GM12878 (cell line): ENCODE measurements at regions not wholly inside any gene's neighbourhood (a gene's known extent, or its start where the extent isn't known, plus 50 kb on each side); places are given as distances from the start of the nearest gene placed in this dataset.

Experiments
- CEBPB ChIP-seq, 2 experiments: fragments of 150-350 bp in 1 of 2; IDR thresholded peaks; 2 replicates each; pipeline ENCODE4 v1.6.1; 2012 to 2014; ENCODE audit warnings: low read depth in 2 of 2, low read length in 2 of 2, borderline replicate concordance in 1 of 2, inconsistent platforms in 1 of 2
- MYC ChIP-seq: IDR thresholded peaks from 2 replicates; pipeline ENCODE4 v1.6.1; 2011; ENCODE audit warnings: mild to moderate bottlenecking, low read length, moderate library complexity, inconsistent platforms; ENCODE audit not compliant: insufficient read depth, insufficient replicate concordance, insufficient read length, severe bottlenecking
- POLR2AphosphoS5 ChIP-seq: IDR thresholded peaks from 2 replicates; pipeline ENCODE4 v1.6.1; 2011; ENCODE audit warnings: mild to moderate bottlenecking, low read length, inconsistent platforms
- RAD21 ChIP-seq: IDR thresholded peaks from 2 replicates; pipeline ENCODE4 v1.6.1; 2011; ENCODE audit warnings: mild to moderate bottlenecking, low read depth, low read length, moderate library complexity; ENCODE audit not compliant: insufficient read depth
- RELA ChIP-seq: fragments of 450-650 bp; IDR thresholded peaks from 2 replicates; pipeline ENCODE4 v1.8.0; 2014; ENCODE audit warnings: borderline replicate concordance; ENCODE audit not compliant: partially characterized antibody
- SREBF2 ChIP-seq: IDR thresholded peaks from 2 replicates; pipeline ENCODE4 v1.6.1; 2012; ENCODE audit warnings: mild to moderate bottlenecking, low read length
- YY1 ChIP-seq: IDR thresholded peaks from 2 replicates; pipeline ENCODE4 v1.6.1; 2011; ENCODE audit warnings: low read depth, mild to moderate bottlenecking, low read length
- TF ChIP-seq, protein P1 (sequence below): IDR thresholded peaks from 2 replicates; pipeline ENCODE4 v1.6.1; 2012; ENCODE audit warnings: mild to moderate bottlenecking, low read depth, low read length
- TF ChIP-seq, protein P2 (sequence below), 3 experiments: IDR thresholded peaks in 2 of 3; conservative IDR thresholded peaks in 1 of 3; 2 replicates each; pipeline ENCODE4 v1.5.1; 2011; ENCODE audit warnings: low read depth in 3 of 3, low read length in 3 of 3, mild to moderate bottlenecking in 3 of 3, control low read depth in 2 of 3, moderate library complexity in 2 of 3, inconsistent platforms in 1 of 3, mixed read lengths in 1 of 3; ENCODE audit not compliant: control insufficient read depth in 2 of 3, insufficient read depth in 1 of 3; ENCODE audit errors: extremely low read depth in 1 of 3
- TF ChIP-seq, protein P3 (sequence below): fragments of 450-650 bp; IDR thresholded peaks from 2 replicates; pipeline ENCODE4 v1.6.1; 2016; ENCODE audit warnings: mild to moderate bottlenecking

DNA sequence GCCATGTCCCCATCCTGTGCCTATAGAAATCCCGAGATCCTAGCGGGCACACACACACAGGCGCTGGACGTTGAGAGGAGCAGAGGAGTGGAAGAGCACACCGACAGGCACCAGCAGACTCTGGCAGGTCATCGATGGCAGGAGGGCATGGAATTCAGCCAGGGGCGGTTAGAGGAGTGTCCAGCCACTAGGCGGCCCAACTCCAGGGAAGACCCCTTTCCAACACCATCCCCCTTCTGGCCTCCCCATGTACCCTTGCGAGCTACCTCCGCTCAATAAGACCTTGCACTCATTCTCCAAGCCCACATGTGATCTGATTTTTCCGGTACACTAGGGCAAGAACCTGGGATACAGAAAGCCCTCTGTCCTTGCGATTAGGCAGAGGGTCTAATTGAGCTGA lies 356.0 kb upstream of the DPP6 start:
- TF ChIP-seq, protein P1, sequence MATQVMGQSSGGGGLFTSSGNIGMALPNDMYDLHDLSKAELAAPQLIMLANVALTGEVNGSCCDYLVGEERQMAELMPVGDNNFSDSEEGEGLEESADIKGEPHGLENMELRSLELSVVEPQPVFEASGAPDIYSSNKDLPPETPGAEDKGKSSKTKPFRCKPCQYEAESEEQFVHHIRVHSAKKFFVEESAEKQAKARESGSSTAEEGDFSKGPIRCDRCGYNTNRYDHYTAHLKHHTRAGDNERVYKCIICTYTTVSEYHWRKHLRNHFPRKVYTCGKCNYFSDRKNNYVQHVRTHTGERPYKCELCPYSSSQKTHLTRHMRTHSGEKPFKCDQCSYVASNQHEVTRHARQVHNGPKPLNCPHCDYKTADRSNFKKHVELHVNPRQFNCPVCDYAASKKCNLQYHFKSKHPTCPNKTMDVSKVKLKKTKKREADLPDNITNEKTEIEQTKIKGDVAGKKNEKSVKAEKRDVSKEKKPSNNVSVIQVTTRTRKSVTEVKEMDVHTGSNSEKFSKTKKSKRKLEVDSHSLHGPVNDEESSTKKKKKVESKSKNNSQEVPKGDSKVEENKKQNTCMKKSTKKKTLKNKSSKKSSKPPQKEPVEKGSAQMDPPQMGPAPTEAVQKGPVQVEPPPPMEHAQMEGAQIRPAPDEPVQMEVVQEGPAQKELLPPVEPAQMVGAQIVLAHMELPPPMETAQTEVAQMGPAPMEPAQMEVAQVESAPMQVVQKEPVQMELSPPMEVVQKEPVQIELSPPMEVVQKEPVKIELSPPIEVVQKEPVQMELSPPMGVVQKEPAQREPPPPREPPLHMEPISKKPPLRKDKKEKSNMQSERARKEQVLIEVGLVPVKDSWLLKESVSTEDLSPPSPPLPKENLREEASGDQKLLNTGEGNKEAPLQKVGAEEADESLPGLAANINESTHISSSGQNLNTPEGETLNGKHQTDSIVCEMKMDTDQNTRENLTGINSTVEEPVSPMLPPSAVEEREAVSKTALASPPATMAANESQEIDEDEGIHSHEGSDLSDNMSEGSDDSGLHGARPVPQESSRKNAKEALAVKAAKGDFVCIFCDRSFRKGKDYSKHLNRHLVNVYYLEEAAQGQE = no peak
- TF ChIP-seq, protein P2, sequence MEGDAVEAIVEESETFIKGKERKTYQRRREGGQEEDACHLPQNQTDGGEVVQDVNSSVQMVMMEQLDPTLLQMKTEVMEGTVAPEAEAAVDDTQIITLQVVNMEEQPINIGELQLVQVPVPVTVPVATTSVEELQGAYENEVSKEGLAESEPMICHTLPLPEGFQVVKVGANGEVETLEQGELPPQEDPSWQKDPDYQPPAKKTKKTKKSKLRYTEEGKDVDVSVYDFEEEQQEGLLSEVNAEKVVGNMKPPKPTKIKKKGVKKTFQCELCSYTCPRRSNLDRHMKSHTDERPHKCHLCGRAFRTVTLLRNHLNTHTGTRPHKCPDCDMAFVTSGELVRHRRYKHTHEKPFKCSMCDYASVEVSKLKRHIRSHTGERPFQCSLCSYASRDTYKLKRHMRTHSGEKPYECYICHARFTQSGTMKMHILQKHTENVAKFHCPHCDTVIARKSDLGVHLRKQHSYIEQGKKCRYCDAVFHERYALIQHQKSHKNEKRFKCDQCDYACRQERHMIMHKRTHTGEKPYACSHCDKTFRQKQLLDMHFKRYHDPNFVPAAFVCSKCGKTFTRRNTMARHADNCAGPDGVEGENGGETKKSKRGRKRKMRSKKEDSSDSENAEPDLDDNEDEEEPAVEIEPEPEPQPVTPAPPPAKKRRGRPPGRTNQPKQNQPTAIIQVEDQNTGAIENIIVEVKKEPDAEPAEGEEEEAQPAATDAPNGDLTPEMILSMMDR (IDR thresholded peaks at IDR 0.05 in 2 of 3, conservative IDR thresholded peaks at IDR 0.05 in 1 of 3; ENCODE audit: control insufficient read depth in 2 of 3, extremely low read depth in 1 of 3, insufficient read depth in 1 of 3, low read depth in 3 of 3, low read length in 3 of 3) = no peak
- no peak for TF ChIP-seq YY1
- TF ChIP-seq, protein P3, sequence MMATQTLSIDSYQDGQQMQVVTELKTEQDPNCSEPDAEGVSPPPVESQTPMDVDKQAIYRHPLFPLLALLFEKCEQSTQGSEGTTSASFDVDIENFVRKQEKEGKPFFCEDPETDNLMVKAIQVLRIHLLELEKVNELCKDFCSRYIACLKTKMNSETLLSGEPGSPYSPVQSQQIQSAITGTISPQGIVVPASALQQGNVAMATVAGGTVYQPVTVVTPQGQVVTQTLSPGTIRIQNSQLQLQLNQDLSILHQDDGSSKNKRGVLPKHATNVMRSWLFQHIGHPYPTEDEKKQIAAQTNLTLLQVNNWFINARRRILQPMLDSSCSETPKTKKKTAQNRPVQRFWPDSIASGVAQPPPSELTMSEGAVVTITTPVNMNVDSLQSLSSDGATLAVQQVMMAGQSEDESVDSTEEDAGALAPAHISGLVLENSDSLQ = no peak
- no peak for TF ChIP-seq RAD21
- no peak for TF ChIP-seq POLR2AphosphoS5
- no peak for TF ChIP-seq CEBPB (IDR thresholded peaks at IDR 0.05; ENCODE audit: borderline replicate concordance in 1 of 2, low read depth in 2 of 2, low read length in 2 of 2)
- no peak for TF ChIP-seq SREBF2
- TF ChIP-seq MYC = no peak
- TF ChIP-seq RELA = no peak
